Stomach (tissue), 8 donors: ENCODE measurements at regions not wholly inside any gene's neighbourhood (a gene's known extent, or its start where the extent isn't known, plus 50 kb on each side); places are given as distances from the start of the nearest gene placed in this dataset.

Experiments used
- DNase-seq, 2 donors: peaks; one replicate each; pipeline versions ENCODE4 v3.0.0 to v3.0.0-alpha.2; 2013 to 2019
- H3K27ac ChIP-seq, 5 donors: fragments of 200-600 bp in 4 of 5; sonication (generic) in 4 of 5; one replicate each; pipeline ENCODE4 v1.5.1; 2013 to 2019; ENCODE audit warnings: mild to moderate bottlenecking in 1 of 5, moderate library complexity in 1 of 5
- H3K27me3 ChIP-seq, 3 donors: fragments of 200-600 bp; sonication (generic); one replicate each; pipeline ENCODE4 v1.5.1; 2017 to 2019; ENCODE audit warnings: mixed run types in 1 of 3
- H3K36me3 ChIP-seq, 4 donors: fragments of 200-600 bp; sonication (generic); 1 replicate in 3 of 4; 2 replicates in 1 of 4; pipeline ENCODE4 v1.5.1; 2016 to 2019
- H3K4me1 ChIP-seq, 4 donors: fragments of 200-600 bp; sonication (generic); one replicate each; pipeline ENCODE4 v1.5.1; 2016 to 2019
- H3K4me3 ChIP-seq, 4 donors: fragments of 200-600 bp; sonication (generic) in 3 of 4; one replicate each; pipeline ENCODE4 v1.5.1; 2016 to 2019; ENCODE audit warnings: mild to moderate bottlenecking in 1 of 4
- H3K9me3 ChIP-seq, 4 donors: fragments of 200-600 bp; sonication (generic); one replicate each; pipeline ENCODE4 v1.5.1; 2016 to 2019
- CTCF ChIP-seq, 7 experiments: fragments of 450-650 bp in 4 of 7; fragments of 200-600 bp in 3 of 7; sonication (generic) in 3 of 7; IDR thresholded peaks; one replicate each; pipeline ENCODE4 v1.5.1; 2016 to 2019; ENCODE audit warnings: antibody characterized with exemption in 7 of 7, control low read depth in 2 of 7, mild to moderate bottlenecking in 1 of 7
- EP300 ChIP-seq: sonication (generic); formaldehyde crosslinking; IDR thresholded peaks from one replicate; pipeline ENCODE4 v1.6.1; 2017; ENCODE audit warnings: antibody characterized with exemption
- POLR2A ChIP-seq, 4 donors: fragments of 450-650 bp; IDR thresholded peaks; one replicate each; pipeline ENCODE4 v1.6.1; 2016; ENCODE audit warnings: antibody characterized with exemption in 4 of 4, control low read depth in 2 of 4, mild to moderate bottlenecking in 1 of 4, moderate library complexity in 1 of 4
- POLR2AphosphoS5 ChIP-seq, 3 donors: sonication (generic); formaldehyde crosslinking; IDR thresholded peaks; one replicate each; pipeline ENCODE4 v1.6.1; 2016; ENCODE audit warnings: antibody characterized with exemption in 3 of 3
- WGBS, 5 donors: extraction: QIAGEN DNeasy Blood & Tissue Kit in 3 of 5; methylation state at CpG; one replicate each; pipeline versions ENCODE4 v1.1.5 to v1.1.7; 2013 to 2018; 5-methylcytosine and 5-hydroxymethylcytosine counted together
- intact Hi-C: fragments of 100-400 bp; cut with DNase I; formaldehyde crosslinking; loops from one replicate; pipeline ENCODE4 v1.15.1; 2023; ENCODE audit warnings: low total_unique reads
- donor health status: healthy with polysubstance abuse.
- donor health status: Bipolar disorder and iron deficiency.
- donor health status: healthy.

GRCh38 chr20:7695051-7695495, 245.2 kb downstream of the HAO1 start:
- Histone ChIP-seq H3K27ac (no peak overlapping the region), H3K36me3 (no peaks in the 10 kb centered on the region), H3K9me3 (no peaks in the 10 kb centered on the region), H3K27me3 (no peaks in the 10 kb centered on the region), H3K4me1 (no peaks in the 10 kb centered on the region), H3K4me3 (no peak overlapping the region)
- 70 to 81% (median 76%) methylated on average over 5 of the region's 5 CpGs for WGBS, 5 donors
- no peak for TF ChIP-seq POLR2AphosphoS5 (IDR thresholded peaks at IDR 0.05)
- no peak for TF ChIP-seq EP300
- no peak for TF ChIP-seq POLR2A (IDR thresholded peaks at IDR 0.05)
- no peak for TF ChIP-seq CTCF (IDR thresholded peaks at IDR 0.05)
- intact Hi-C loops, result no loop called here
- no peak for DNase-seq

- Histone ChIP-seq H3K36me3 (no peaks in the 10 kb centered on the region), H3K27ac (no peak overlapping the region), H3K4me1 (no peaks in the 10 kb centered on the region), H3K27me3 (no peaks in the 10 kb centered on the region), H3K9me3 (no peaks in the 10 kb centered on the region), H3K4me3 (no peak overlapping the region)
- intact Hi-C loops, result no loop called here
- TF ChIP-seq EP300, result no peak
- TF ChIP-seq CTCF (IDR thresholded peaks at IDR 0.05), result no peak
- no peak for TF ChIP-seq POLR2A (IDR thresholded peaks at IDR 0.05)
- TF ChIP-seq POLR2AphosphoS5 (IDR thresholded peaks at IDR 0.05), result no peak
- DNase-seq, result no peak
These were observed 244.6 kb downstream of the HAO1 start for GRCh38 chr20:7695635-7696034.

- Histone ChIP-seq H3K27me3 (no peaks in the 10 kb centered on the region), H3K36me3 (no peaks in the 10 kb centered on the region), H3K4me1 (no peaks in the 10 kb centered on the region), H3K4me3 (no peak overlapping the region), H3K27ac (no peak overlapping the region), H3K9me3 (no peaks in the 10 kb centered on the region)
- intact Hi-C loops, result no loop called here
- TF ChIP-seq POLR2A (IDR thresholded peaks at IDR 0.05) (no peak), POLR2AphosphoS5 (IDR thresholded peaks at IDR 0.05) (no peak), CTCF (IDR thresholded peaks at IDR 0.05) (no peak), EP300 (no peak)
- no peak for DNase-seq
- 19 to 40% (median 26%) methylated on average over 1 of the region's 1 CpG for whole genome bisulfite sequencing, 5 donors
These were observed 243.9 kb downstream of the HAO1 start for GRCh38 chr20:7696311-7696710.

- no peak for TF ChIP-seq CTCF (IDR thresholded peaks at IDR 0.05)
- TF ChIP-seq POLR2A (IDR thresholded peaks at IDR 0.05), result no peak
- TF ChIP-seq POLR2AphosphoS5 (IDR thresholded peaks at IDR 0.05), result no peak
- H3K4me3 ChIP-seq, result no peak overlapping the region
- no peaks in the 10 kb centered on the region for H3K27me3 ChIP-seq
- H3K9me3 ChIP-seq, result no peaks in the 10 kb centered on the region
- no peaks in the 10 kb centered on the region for H3K36me3 ChIP-seq
- WGBS, 5 donors, result 81 to 91% (median 88%) methylated on average over 2 of the region's 2 CpGs
- no peak overlapping the region for H3K27ac ChIP-seq
- intact Hi-C loops, result no loop called here
- DNase-seq, result no peak
- H3K4me1 ChIP-seq, result no peaks in the 10 kb centered on the region
These were observed 238.1 kb downstream of the HAO1 start for GRCh38 chr20:7702141-7702540.
